ENCODE measurements at regions not wholly inside any gene's neighbourhood (a gene's known extent, or its start where the extent isn't known, plus 50 kb on each side); places are given as distances from the start of the nearest gene placed in this dataset.

DNA sequence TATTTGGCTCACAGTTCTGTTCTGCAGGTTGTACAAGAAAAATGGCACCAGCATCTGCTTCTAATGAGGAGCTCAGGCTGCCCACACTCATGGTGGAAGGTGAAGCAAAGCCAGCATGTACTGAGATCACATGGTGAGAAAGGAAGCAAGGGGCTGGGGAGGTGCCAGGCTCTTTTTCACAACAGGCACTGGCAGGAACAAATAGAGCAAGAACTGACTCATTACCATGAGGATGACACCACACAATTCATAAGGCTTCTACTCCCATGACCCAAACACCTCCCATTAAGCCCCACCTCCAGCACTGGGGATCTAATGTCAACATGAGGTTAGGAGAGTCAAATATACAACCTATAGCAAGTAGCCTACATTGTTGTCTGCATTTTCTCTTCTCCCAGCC is 522.6 kb downstream of the RFC3 start:
- no peaks in the 10 kb centered on the region for H3K9me3 ChIP-seq (ENCODE audit: control insufficient read depth, insufficient read depth, low read length)
- H3K27me3 ChIP-seq (ENCODE audit: control insufficient read depth, insufficient read depth, low read length), result peaks cover 2% of the 10 kb centered on the region; the same call in 1 of the 2 replicates
- H3K23ac ChIP-seq (ENCODE audit: low read depth, low read length), result no peak overlapping the region
- no peak overlapping the region for H4K8ac ChIP-seq (ENCODE audit: low read depth in 2 of 2, low read length in 2 of 2)
- H3K56ac ChIP-seq (ENCODE audit: extremely low read depth, insufficient read depth, low read length), result no peak overlapping the region
- H2AK9ac ChIP-seq (replicated peaks; ENCODE audit: low read depth, low read length, poor library complexity), result no peak overlapping the region
- no peak overlapping the region for H3K4ac ChIP-seq (ENCODE audit: low read depth, low read length)
- ChIA-PET CTCF (no interaction called here), POLR2A (ENCODE audit: unreplicated experiment) (no interaction called here)
- no peaks in the 10 kb centered on the region for H3K9me1 ChIP-seq (ENCODE audit: insufficient read depth, low read length)
- H2BK20ac ChIP-seq (ENCODE audit: low read depth, low read length), result no peak overlapping the region
- H3K79me1 ChIP-seq (ENCODE audit: low read depth in 1 of 2, low read length in 2 of 2), result no peaks in the 10 kb centered on the region
- H4K5ac ChIP-seq (ENCODE audit: low read depth, low read length), result no peak overlapping the region
- no peak overlapping the region for H2BK5ac ChIP-seq (ENCODE audit: low read depth, low read length, poor library complexity, severe bottlenecking)
- no peak overlapping the region for H4K91ac ChIP-seq (ENCODE audit: insufficient read depth, low read depth, low read length)
- H3K14ac ChIP-seq (replicated peaks; ENCODE audit: low read depth, low read length), result no peak overlapping the region
- in situ Hi-C loops (cut with MboI; ENCODE audit: low sequenced_read_pairs) (no loop called here), dilution Hi-C loops (cut with HindIII; ENCODE audit: low sequenced_read_pairs, unreplicated experiment) (no loop called here), intact Hi-C loops (cut with micrococcal nuclease) (no loop called here)
- ATAC-seq (ENCODE audit: low read depth) (no peak), DNase-seq (no peak)
- H3K4me2 ChIP-seq (ENCODE audit: low read depth, low read length), result no peak overlapping the region
- no peaks in the 10 kb centered on the region for H4K20me1 ChIP-seq (ENCODE audit: insufficient read depth, low read length)
- no peak overlapping the region for H3K18ac ChIP-seq (ENCODE audit: low read depth, low read length)
- H3K27ac ChIP-seq (ENCODE audit: insufficient read depth, low read length), result no peak overlapping the region
- H2AFZ ChIP-seq (replicated peaks; ENCODE audit: low read length, poor library complexity), result no peak overlapping the region
- no peak overlapping the region for H3K9ac ChIP-seq (ENCODE audit: low read depth, low read length)
- no peak overlapping the region for H3K4me3 ChIP-seq (ENCODE audit: insufficient read depth, low read depth, low read length)
- no peak for TF ChIP-seq RAD21 (IDR thresholded peaks at IDR 0.05; ENCODE audit: low read length)
- TF ChIP-seq, protein P1, sequence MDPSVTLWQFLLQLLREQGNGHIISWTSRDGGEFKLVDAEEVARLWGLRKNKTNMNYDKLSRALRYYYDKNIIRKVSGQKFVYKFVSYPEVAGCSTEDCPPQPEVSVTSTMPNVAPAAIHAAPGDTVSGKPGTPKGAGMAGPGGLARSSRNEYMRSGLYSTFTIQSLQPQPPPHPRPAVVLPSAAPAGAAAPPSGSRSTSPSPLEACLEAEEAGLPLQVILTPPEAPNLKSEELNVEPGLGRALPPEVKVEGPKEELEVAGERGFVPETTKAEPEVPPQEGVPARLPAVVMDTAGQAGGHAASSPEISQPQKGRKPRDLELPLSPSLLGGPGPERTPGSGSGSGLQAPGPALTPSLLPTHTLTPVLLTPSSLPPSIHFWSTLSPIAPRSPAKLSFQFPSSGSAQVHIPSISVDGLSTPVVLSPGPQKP (IDR thresholded peaks at IDR 0.05; ENCODE audit: borderline replicate concordance, low read depth, low read length), result no peak
- H2BK15ac ChIP-seq (ENCODE audit: low read depth, low read length), result no peak overlapping the region
- no peak overlapping the region for H2AK5ac ChIP-seq (ENCODE audit: low read depth, low read length)
- no TSS peak for BruUV-seq (replicated peaks)
- H2BK120ac ChIP-seq (ENCODE audit: low read depth, low read length), result no peak overlapping the region
- no peaks in the 10 kb centered on the region for H3K4me1 ChIP-seq (ENCODE audit: control insufficient read depth, insufficient read depth, low read length)
- H3K36me3 ChIP-seq (ENCODE audit: control insufficient read depth, insufficient read depth, low read length), result no peaks in the 10 kb centered on the region

Measured in IMR-90 (cell line).